SK-N-SH treated with all-trans-retinoic acid at 6 μM for 48 hours (cell line): ENCODE measurements at regions not wholly inside any gene's neighbourhood (a gene's known extent, or its start where the extent isn't known, plus 50 kb on each side); places are given as distances from the start of the nearest gene placed in this dataset.

Experiments
- ARNTL ChIP-seq: fragments of 450-650 bp; formaldehyde crosslinking; IDR thresholded peaks from 2 replicates; pipeline ENCODE4 v1.5.0; 2020; ENCODE audit warnings: low read depth, mild to moderate bottlenecking, moderate library complexity, borderline replicate concordance
- CSDC2 ChIP-seq: fragments of 250-450 bp; sonication (Bioruptor Pico); IDR thresholded peaks from 2 replicates; pipeline ENCODE4 v1.5.0; 2020; ENCODE audit warnings: mild to moderate bottlenecking, moderate library complexity
- GLIS3 ChIP-seq: fragments of 250-450 bp; sonication (Bioruptor Pico); IDR thresholded peaks from 2 replicates; pipeline ENCODE4 v1.5.0; 2020; ENCODE audit warnings: mild to moderate bottlenecking, moderate library complexity
- ISL1 ChIP-seq: fragments of 250-450 bp; sonication (Bioruptor Pico); IDR thresholded peaks from 2 replicates; pipeline ENCODE4 v2.1.2; 2022; ENCODE audit warnings: mild to moderate bottlenecking, moderate library complexity
- PATZ1 ChIP-seq: fragments of 250-450 bp; sonication (Bioruptor Pico); IDR thresholded peaks from 2 replicates; pipeline ENCODE4 v1.8.0; 2020; ENCODE audit warnings: mild to moderate bottlenecking, moderate library complexity, borderline replicate concordance
- ZFP3 ChIP-seq: fragments of 250-450 bp; sonication (Bioruptor Pico); IDR thresholded peaks from 2 replicates; pipeline ENCODE4 v1.5.0; 2020; ENCODE audit warnings: mild to moderate bottlenecking, moderate library complexity
- ZNF70 ChIP-seq: fragments of 450-650 bp; formaldehyde crosslinking; IDR thresholded peaks from 2 replicates; pipeline ENCODE4 v1.5.0; 2020; ENCODE audit warnings: mild to moderate bottlenecking, moderate library complexity
- TF ChIP-seq, protein P1 (sequence below): fragments of 250-450 bp; sonication (Bioruptor Pico); IDR thresholded peaks from 2 replicates; pipeline ENCODE4 v1.5.1; 2020; ENCODE audit warnings: low read depth, mild to moderate bottlenecking, moderate library complexity

DNA sequence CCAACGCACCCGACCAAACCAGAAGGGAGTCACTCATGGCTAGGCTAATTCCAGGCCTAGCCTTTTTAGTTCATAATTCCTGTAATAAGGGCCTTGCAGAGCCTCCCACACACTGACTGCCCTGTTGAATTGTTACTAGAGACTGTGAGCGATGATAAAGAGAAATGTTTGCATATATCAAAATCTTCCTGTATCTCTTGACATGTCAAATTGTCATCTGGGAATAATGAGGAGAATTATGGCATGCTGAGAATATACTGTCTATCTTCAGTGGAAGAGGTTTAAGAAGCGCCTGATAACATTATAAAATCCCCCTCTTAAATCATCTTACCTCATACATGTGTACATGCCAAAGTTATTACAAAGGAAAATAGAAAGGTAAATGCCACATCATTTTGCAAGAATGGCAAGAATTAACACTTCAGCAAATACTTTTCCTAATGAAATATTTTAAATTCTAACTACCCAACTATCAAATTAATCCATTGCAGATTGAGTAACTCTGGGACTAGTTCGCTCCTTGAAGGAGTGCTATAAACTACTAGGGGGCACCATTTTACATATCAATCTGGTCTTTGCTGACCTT is 144.1 kb downstream of the CENPF start:
- TF ChIP-seq ZFP3 (CRISPR knock-in tag) (no peak), CSDC2 (CRISPR knock-in tag) (no peak), GLIS3 (CRISPR knock-in tag) (no peak), ZNF70 (CRISPR knock-in tag) (no peak), PATZ1 (CRISPR knock-in tag) (no peak), ARNTL (CRISPR knock-in tag) (no peak), ISL1 (no peak)
- TF ChIP-seq, protein P1, sequence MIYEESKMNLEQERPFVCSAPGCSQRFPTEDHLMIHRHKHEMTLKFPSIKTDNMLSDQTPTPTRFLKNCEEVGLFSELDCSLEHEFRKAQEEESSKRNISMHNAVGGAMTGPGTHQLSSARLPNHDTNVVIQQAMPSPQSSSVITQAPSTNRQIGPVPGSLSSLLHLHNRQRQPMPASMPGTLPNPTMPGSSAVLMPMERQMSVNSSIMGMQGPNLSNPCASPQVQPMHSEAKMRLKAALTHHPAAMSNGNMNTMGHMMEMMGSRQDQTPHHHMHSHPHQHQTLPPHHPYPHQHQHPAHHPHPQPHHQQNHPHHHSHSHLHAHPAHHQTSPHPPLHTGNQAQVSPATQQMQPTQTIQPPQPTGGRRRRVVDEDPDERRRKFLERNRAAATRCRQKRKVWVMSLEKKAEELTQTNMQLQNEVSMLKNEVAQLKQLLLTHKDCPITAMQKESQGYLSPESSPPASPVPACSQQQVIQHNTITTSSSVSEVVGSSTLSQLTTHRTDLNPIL (CRISPR knock-in tag) = no peak
